B cell (primary cell): ENCODE measurements at regions not wholly inside any gene's neighbourhood (a gene's known extent, or its start where the extent isn't known, plus 50 kb on each side); places are given as distances from the start of the nearest gene placed in this dataset.

Experiments
- ATAC-seq: fragments of 200-7000 bp; cut with Tn5 transposase; one replicate; pipeline ENCODE4 v1.10.0; 2021; ENCODE audit warnings: low read depth, mild to moderate bottlenecking, moderate number of reproducible peaks, moderate library complexity
- CTCF ChIA-PET: fragments of 350-600 bp; sonication (Branson Sonifier 250); formaldehyde crosslinking; loops from one replicate; lab custom pipeline; 2021; ENCODE audit warnings: antibody characterized with exemption, inconsistent platforms; lab: Charles Lee
- POLR2A ChIA-PET: fragments of 350-600 bp; sonication (Branson Sonifier 250); formaldehyde crosslinking; loops from one replicate; lab custom pipeline; 2021; ENCODE audit warnings: antibody characterized with exemption; lab: Charles Lee
- DNase-seq: peaks from one replicate; pipeline ENCODE4 v3.0.0; 2013
- H2AFZ ChIP-seq: 2 replicates; pipeline ENCODE4 v1.6.1; 2012; ENCODE audit warnings: mild to moderate bottlenecking, low read depth, low read length; ENCODE audit not compliant: insufficient read depth, poor library complexity, severe bottlenecking
- H3K27ac ChIP-seq, 2 donors: 1 replicate in 1 of 2; 2 replicates in 1 of 2; pipeline ENCODE4 v1.5.1; 2012 to 2013; ENCODE audit warnings: low read length in 2 of 2, mild to moderate bottlenecking in 2 of 2, moderate library complexity in 1 of 2
- H3K27me3 ChIP-seq, 4 experiments: fragments of 200-600 bp in 1 of 4; sonication (generic) in 1 of 4; replicated peaks in 1 of 4; 1 replicate in 2 of 4; 2 replicates in 2 of 4; pipeline versions ENCODE4 v1.6.1 to v1.7.0; 2013 to 2016; ENCODE audit warnings: low read length in 3 of 4, mild to moderate bottlenecking in 2 of 4, mixed read lengths in 1 of 4, moderate library complexity in 1 of 4; ENCODE audit not compliant: insufficient read depth in 4 of 4, control insufficient read depth in 3 of 4; ENCODE audit errors: control extremely low read depth in 1 of 4
- H3K36me3 ChIP-seq, 2 experiments: replicated peaks in 1 of 2; 1 replicate in 1 of 2; 2 replicates in 1 of 2; pipeline versions ENCODE4 v1.6.1 to v1.7.1; 2013; ENCODE audit warnings: low read length in 1 of 2; ENCODE audit not compliant: insufficient read depth in 2 of 2, control insufficient read depth in 1 of 2; ENCODE audit errors: control extremely low read depth in 1 of 2, extremely low read depth in 1 of 2
- H3K4me1 ChIP-seq, 2 donors: fragments of 200-600 bp in 1 of 2; sonication (generic) in 1 of 2; 1 replicate in 1 of 2; 2 replicates in 1 of 2; pipeline versions ENCODE4 v1.5.1 to v1.6.1; 2013 to 2017; ENCODE audit warnings: low read length in 2 of 2; ENCODE audit not compliant: control insufficient read depth in 2 of 2, insufficient read depth in 2 of 2
- H3K4me2 ChIP-seq: replicated peaks from 2 replicates; pipeline ENCODE3; 2012; ENCODE audit warnings: mild to moderate bottlenecking, low read depth, low read length; ENCODE audit not compliant: poor library complexity, severe bottlenecking
- H3K4me3 ChIP-seq, 5 experiments: fragments of 200-600 bp in 1 of 5; sonication (generic) in 1 of 5; 1 replicate in 3 of 5; 2 replicates in 2 of 5; pipeline versions ENCODE4 v1.5.1 to v1.7.0; 2011 to 2016; ENCODE audit warnings: low read length in 4 of 5, mild to moderate bottlenecking in 4 of 5, low read depth in 2 of 5, control low read depth in 1 of 5, moderate library complexity in 1 of 5; ENCODE audit not compliant: insufficient read depth in 1 of 5; ENCODE audit errors: control extremely low read depth in 1 of 5, extremely low read depth in 1 of 5
- H3K79me2 ChIP-seq: fragments of 200-600 bp; sonication (generic); one replicate; pipeline ENCODE4 v1.6.0; 2016; ENCODE audit warnings: low read length; ENCODE audit not compliant: control insufficient read depth, insufficient read depth
- H3K9ac ChIP-seq: fragments of 200-600 bp; sonication (generic); 2 replicates; pipeline ENCODE4 v1.6.1; 2017; ENCODE audit warnings: mild to moderate bottlenecking, low read length, moderate library complexity
- H3K9me3 ChIP-seq, 3 donors: one replicate each; pipeline versions ENCODE4 v1.6.1 to v1.7.1; 2013; ENCODE audit warnings: low read length in 2 of 3; ENCODE audit not compliant: control insufficient read depth in 2 of 3, insufficient read depth in 1 of 3; ENCODE audit errors: control extremely low read depth in 1 of 3
- H4K20me1 ChIP-seq: 2 replicates; pipeline ENCODE4 v1.6.0; 2012; ENCODE audit warnings: mild to moderate bottlenecking, low read length; ENCODE audit not compliant: insufficient read depth, control insufficient read depth, poor library complexity, severe bottlenecking
- H3K27ac Mint-ChIP-seq: one replicate; pipeline ENCODE4 v1.8.0; 2021; ENCODE audit warnings: mixed read lengths
- H3K27me3 Mint-ChIP-seq: one replicate; pipeline ENCODE4 v1.8.0; 2021; ENCODE audit warnings: mixed read lengths
- H3K4me1 Mint-ChIP-seq: one replicate; pipeline ENCODE4 v1.8.0; 2021; ENCODE audit warnings: mixed read lengths
- H3K4me3 Mint-ChIP-seq: one replicate; pipeline ENCODE4 v1.8.0; 2021; ENCODE audit warnings: mixed read lengths
- H3K9me3 Mint-ChIP-seq: one replicate; pipeline ENCODE4 v1.8.0; 2022; ENCODE audit warnings: mixed read lengths; ENCODE audit not compliant: insufficient read depth
- CTCF ChIP-seq: fragments of 200-600 bp; IDR thresholded peaks from one replicate; pipeline ENCODE4 v1.8.0; 2022; ENCODE audit warnings: antibody characterized with exemption, mild to moderate bottlenecking
- EZH2 ChIP-seq: IDR thresholded peaks from 2 replicates; pipeline ENCODE4 v1.6.1; 2012; ENCODE audit warnings: borderline replicate concordance, low read depth, mild to moderate bottlenecking, moderate library complexity, low read length; ENCODE audit not compliant: insufficient read depth, poor library complexity, severe bottlenecking
- WGBS: methylation state at CpG from one replicate; pipeline ENCODE4 v1.1.5; 2013; ENCODE audit warnings: missing lambda C conversion rate; ENCODE audit not compliant: insufficient coverage; 5-methylcytosine and 5-hydroxymethylcytosine counted together
- intact Hi-C: fragments of 100-400 bp; cut with micrococcal nuclease; formaldehyde crosslinking; loops from one replicate; pipeline ENCODE4 v1.10.0; 2022

GRCh38 chr7:17477182-17477581 lies 178.7 kb downstream of the AHR start:
- H3K36me3 ChIP-seq = no peaks in the 10 kb centered on the region
- intact Hi-C loops = no loop called here
- H3K4me1 Mint-ChIP-seq = peaks cover 7% of the 10 kb centered on the region
- H3K4me3 Mint-ChIP-seq = no peak overlapping the region
- DNase-seq (no peak), ATAC-seq (no peak)
- H3K27me3 ChIP-seq = no peaks in the 10 kb centered on the region
- H3K79me2 ChIP-seq = no peaks in the 10 kb centered on the region
- 100% methylated on average over 1 of the region's 2 CpGs for WGBS
- no peaks in the 10 kb centered on the region for H4K20me1 ChIP-seq
- no peak overlapping the region for H3K27ac Mint-ChIP-seq
- no peak overlapping the region for H3K4me2 ChIP-seq
- H3K4me3 ChIP-seq = no peak overlapping the region
- no peaks in the 10 kb centered on the region for H3K27me3 Mint-ChIP-seq
- no peak overlapping the region for H3K9ac ChIP-seq
- ChIA-PET CTCF (no interaction called here), POLR2A (no interaction called here)
- no peak overlapping the region for H3K27ac ChIP-seq
- no peaks in the 10 kb centered on the region for H3K9me3 ChIP-seq
- H3K9me3 Mint-ChIP-seq = no peaks in the 10 kb centered on the region
- peaks cover 4 to 5% of the 10 kb centered on the region in 2 donors for H3K4me1 ChIP-seq
- TF ChIP-seq EZH2 (no peak), CTCF (no peak)
- H2AFZ ChIP-seq = no peak overlapping the region

- Histone ChIP-seq H3K79me2 (no peaks in the 10 kb centered on the region), H3K4me2 (no peak overlapping the region), H3K36me3 (no peaks in the 10 kb centered on the region), H3K9me3 (peaks cover 0 to 7% (median 0%) of the 10 kb centered on the region in 3 donors), H4K20me1 (no peaks in the 10 kb centered on the region), H2AFZ (no peak overlapping the region), H3K9ac (no peak overlapping the region), H3K4me1 (no peaks in the 10 kb centered on the region), H3K27ac (no peak overlapping the region), H3K27me3 (no peaks in the 10 kb centered on the region), H3K4me3 (no peak overlapping the region)
- Mint-ChIP-seq H3K4me1 (no peaks in the 10 kb centered on the region), H3K27me3 (no peaks in the 10 kb centered on the region), H3K27ac (no peak overlapping the region), H3K4me3 (no peak overlapping the region), H3K9me3 (no peaks in the 10 kb centered on the region)
- TF ChIP-seq CTCF (no peak), EZH2 (no peak)
- ATAC-seq (no peak), DNase-seq (no peak)
- no CpG with 5 or more reads among the region's 2 CpGs for WGBS
- intact Hi-C loops = no loop called here
- ChIA-PET CTCF (no interaction called here), POLR2A (no interaction called here)
Measured at GRCh38 chr7:17481118-17481517, 182.7 kb downstream of the AHR start.
